ENCODE measurements at regions not wholly inside any gene's neighbourhood (a gene's known extent, or its start where the extent isn't known, plus 50 kb on each side); places are given as distances from the start of the nearest gene placed in this dataset.

- TF ChIP-seq CTCF (conservative IDR thresholded peaks at IDR 0.05 in 1 of 2, IDR thresholded peaks at IDR 0.05 in 1 of 2; ENCODE audit: low read depth in 1 of 2, low read length in 2 of 2) (no peak), EZH2 (IDR thresholded peaks at IDR 0.05; ENCODE audit: low read length, missing control alignments) (no peak)
These were observed 874.3 kb upstream of the ZEB2 start for GRCh38 chr2:145394181-145394580.

All from fibroblast of lung (primary cell).